PC-9 (cell line): ENCODE measurements at regions not wholly inside any gene's neighbourhood (a gene's known extent, or its start where the extent isn't known, plus 50 kb on each side); places are given as distances from the start of the nearest gene placed in this dataset.

Source experiments
- BruUV-seq: library from RNA; stranded (reverse); fragments of 400-500 nt; replicated peaks from 2 replicates; lab custom pipeline; 2021; lab: Mats Ljungman, UMichigan
- CTCF ChIA-PET: fragments of 300-600 bp; sonication (Branson Sonifier 250); formaldehyde crosslinking; loops from one replicate; lab custom pipeline; 2022; ENCODE audit warnings: antibody characterized with exemption; lab: Charles Lee
- POLR2A ChIA-PET: fragments of 300-600 bp; sonication (Branson Sonifier 250); formaldehyde crosslinking; loops from one replicate; lab custom pipeline; 2022; ENCODE audit warnings: antibody characterized with exemption; ENCODE audit not compliant: unreplicated experiment; lab: Charles Lee
- DNase-seq, 2 experiments: peaks; one replicate each; pipeline versions ENCODE4 v3.0.0 to v3.0.0-alpha.2; 2015 to 2022; ENCODE audit warnings: mixed read lengths in 1 of 2
- H2AFZ ChIP-seq: fragments of 200-600 bp; sonication (generic); 2 replicates; pipeline ENCODE4 v1.8.1; 2017; ENCODE audit warnings: antibody characterized with exemption
- H3F3A ChIP-seq: fragments of 200-600 bp; sonication (generic); 2 replicates; pipeline ENCODE4 v1.8.1; 2017; ENCODE audit warnings: antibody characterized with exemption, mild to moderate bottlenecking, low read depth; ENCODE audit not compliant: insufficient read depth
- H3K27ac ChIP-seq: fragments of 200-600 bp; sonication (generic); 2 replicates; pipeline ENCODE4 v1.6.1; 2016; ENCODE audit warnings: mixed run types
- H3K27me3 ChIP-seq: fragments of 200-600 bp; sonication (generic); 2 replicates; pipeline ENCODE4 v1.6.1; 2016; ENCODE audit warnings: low read depth, mixed run types; ENCODE audit not compliant: insufficient read depth
- H3K36me3 ChIP-seq: fragments of 200-600 bp; sonication (generic); 2 replicates; pipeline ENCODE4 v1.6.1; 2016; ENCODE audit warnings: low read depth, mixed run types
- H3K4me1 ChIP-seq: fragments of 200-600 bp; sonication (generic); replicated peaks from 2 replicates; pipeline ENCODE4 v1.6.1; 2016; ENCODE audit warnings: mixed run types; ENCODE audit not compliant: insufficient read depth
- H3K4me2 ChIP-seq: fragments of 200-600 bp; sonication (generic); 2 replicates; pipeline ENCODE4 v1.6.1; 2017; ENCODE audit warnings: mixed run types
- H3K4me3 ChIP-seq: fragments of 200-600 bp; sonication (generic); 2 replicates; pipeline ENCODE4 v1.6.1; 2016; ENCODE audit warnings: mixed run types
- H3K79me2 ChIP-seq: fragments of 200-600 bp; sonication (generic); 2 replicates; pipeline ENCODE4 v1.6.1; 2017; ENCODE audit warnings: low read depth, mixed run types
- H3K9me2 ChIP-seq: fragments of 200-600 bp; sonication (generic); 2 replicates; pipeline ENCODE4 v1.8.1; 2017; ENCODE audit warnings: mild to moderate bottlenecking; ENCODE audit not compliant: insufficient read depth
- H3K9me3 ChIP-seq: fragments of 200-600 bp; sonication (generic); 2 replicates; pipeline ENCODE4 v1.8.1; 2016; ENCODE audit warnings: low read depth; ENCODE audit not compliant: insufficient read depth
- H4K20me1 ChIP-seq: fragments of 200-600 bp; sonication (generic); 2 replicates; pipeline ENCODE4 v1.8.1; 2017; ENCODE audit not compliant: insufficient read depth
- CTCF ChIP-seq: fragments of 200-600 bp; sonication (generic); conservative IDR thresholded peaks from 2 replicates; pipeline ENCODE4 v1.6.1; 2017; ENCODE audit warnings: mixed run types, antibody characterized with exemption, mild to moderate bottlenecking, moderate library complexity
- EZH2 ChIP-seq: fragments of 200-600 bp; sonication (generic); IDR thresholded peaks from 2 replicates; pipeline ENCODE4 v1.8.0; 2017; ENCODE audit warnings: antibody characterized with exemption, low read depth
- intact Hi-C: fragments of 100-400 bp; cut with micrococcal nuclease; formaldehyde crosslinking; loops from one replicate; pipeline ENCODE4 v1.10.0; 2022; ENCODE audit not compliant: unreplicated experiment

- H3K27me3 ChIP-seq = no peaks in the 10 kb centered on the region
- no peak overlapping the region for H2AFZ ChIP-seq
- BruUV-seq = no TSS peak
- POLR2A ChIA-PET = no interaction called here
- H3K9me3 ChIP-seq = no peaks in the 10 kb centered on the region
- DNase-seq = no peak
- H3F3A ChIP-seq = no peaks in the 10 kb centered on the region
- H3K4me3 ChIP-seq = no peak overlapping the region
- CTCF ChIA-PET = no interaction called here
- TF ChIP-seq EZH2 (no peak), CTCF (no peak)
- H4K20me1 ChIP-seq = no peaks in the 10 kb centered on the region
- no peaks in the 10 kb centered on the region for H3K4me1 ChIP-seq
- no peak overlapping the region for H3K4me2 ChIP-seq
- H3K9me2 ChIP-seq = no peaks in the 10 kb centered on the region
- no peaks in the 10 kb centered on the region for H3K79me2 ChIP-seq
- intact Hi-C loops = no loop called here
- H3K27ac ChIP-seq = no peak overlapping the region
- H3K36me3 ChIP-seq = no peaks in the 10 kb centered on the region
Measured at GRCh38 chrX:10365532-10366265, 208.9 kb downstream of the CLCN4 start.

- H3K79me2 ChIP-seq = no peaks in the 10 kb centered on the region
- no peak for DNase-seq
- H3K4me2 ChIP-seq = no peak overlapping the region
- ChIA-PET CTCF (no interaction called here), POLR2A (no interaction called here)
- no peaks in the 10 kb centered on the region for H4K20me1 ChIP-seq
- no peak overlapping the region for H3K4me3 ChIP-seq
- no peaks in the 10 kb centered on the region for H3K9me2 ChIP-seq
- no TSS peak for BruUV-seq
- no peaks in the 10 kb centered on the region for H3K4me1 ChIP-seq
- no peaks in the 10 kb centered on the region for H3K9me3 ChIP-seq
- H3K36me3 ChIP-seq = no peaks in the 10 kb centered on the region
- no peak overlapping the region for H3K27ac ChIP-seq
- TF ChIP-seq CTCF (no peak), EZH2 (no peak)
- no peaks in the 10 kb centered on the region for H3K27me3 ChIP-seq
- intact Hi-C loops = no loop called here
- H2AFZ ChIP-seq = no peak overlapping the region
- no peaks in the 10 kb centered on the region for H3F3A ChIP-seq
Measured at GRCh38 chrX:10367406-10367805, 210.6 kb downstream of the CLCN4 start.

- H4K20me1 ChIP-seq = no peaks in the 10 kb centered on the region
- H3K27ac ChIP-seq = no peak overlapping the region
- DNase-seq = no peak
- CTCF ChIA-PET = no interaction called here
- POLR2A ChIA-PET = no interaction called here
- no peak for TF ChIP-seq EZH2
- no peak for TF ChIP-seq CTCF
- no peak overlapping the region for H3K4me3 ChIP-seq
- H3K27me3 ChIP-seq = no peaks in the 10 kb centered on the region
- H3F3A ChIP-seq = no peaks in the 10 kb centered on the region
- H3K4me2 ChIP-seq = no peak overlapping the region
- no peaks in the 10 kb centered on the region for H3K36me3 ChIP-seq
- H3K4me1 ChIP-seq = no peaks in the 10 kb centered on the region
- H3K9me3 ChIP-seq = no peaks in the 10 kb centered on the region
- intact Hi-C loops = no loop called here
- H3K9me2 ChIP-seq = no peaks in the 10 kb centered on the region
- no peaks in the 10 kb centered on the region for H3K79me2 ChIP-seq
- no peak overlapping the region for H2AFZ ChIP-seq
- no TSS peak for BruUV-seq
Measured at GRCh38 chrX:10370976-10371375, 214.2 kb downstream of the CLCN4 start.
